WERI-Rb-1 (cell line): ENCODE measurements at regions not wholly inside any gene's neighbourhood (a gene's known extent, or its start where the extent isn't known, plus 50 kb on each side); places are given as distances from the start of the nearest gene placed in this dataset.

Experiments
- DNase-seq: peaks from one replicate; pipeline ENCODE4 v3.0.0-alpha.2; 2020
- H3K27ac ChIP-seq: fragments of 250-450 bp; sonication (Bioruptor Pico); 2 replicates; pipeline ENCODE4 v1.5.1; 2020; ENCODE audit warnings: mild to moderate bottlenecking, moderate library complexity
- H3K27me3 ChIP-seq: fragments of 250-450 bp; sonication (Bioruptor Pico); 2 replicates; pipeline ENCODE4 v1.5.1; 2021; ENCODE audit warnings: mild to moderate bottlenecking, low read depth, moderate library complexity; ENCODE audit not compliant: insufficient read depth, severe bottlenecking
- H3K36me3 ChIP-seq: fragments of 250-450 bp; sonication (Bioruptor Pico); 2 replicates; pipeline ENCODE4 v1.5.1; 2020; ENCODE audit warnings: mild to moderate bottlenecking, moderate library complexity
- H3K4me3 ChIP-seq: 2 replicates; pipeline ENCODE4 v1.5.1; 2011; ENCODE audit warnings: low read depth, mild to moderate bottlenecking, control low read depth, low read length
- H3K9me3 ChIP-seq: fragments of 250-450 bp; sonication (Bioruptor Pico); 2 replicates; pipeline ENCODE4 v1.5.1; 2021; ENCODE audit warnings: mild to moderate bottlenecking, moderate library complexity; ENCODE audit not compliant: severe bottlenecking
- TF ChIP-seq, protein P1 (sequence below): IDR thresholded peaks from 2 replicates; pipeline ENCODE4 v1.5.1; 2011; ENCODE audit warnings: low read depth, mild to moderate bottlenecking, control low read depth, inconsistent platforms, low read length

GRCh38 chr18:38023871-38024270 lies 458.3 kb upstream of the CELF4 start:
- TF ChIP-seq, protein P1, sequence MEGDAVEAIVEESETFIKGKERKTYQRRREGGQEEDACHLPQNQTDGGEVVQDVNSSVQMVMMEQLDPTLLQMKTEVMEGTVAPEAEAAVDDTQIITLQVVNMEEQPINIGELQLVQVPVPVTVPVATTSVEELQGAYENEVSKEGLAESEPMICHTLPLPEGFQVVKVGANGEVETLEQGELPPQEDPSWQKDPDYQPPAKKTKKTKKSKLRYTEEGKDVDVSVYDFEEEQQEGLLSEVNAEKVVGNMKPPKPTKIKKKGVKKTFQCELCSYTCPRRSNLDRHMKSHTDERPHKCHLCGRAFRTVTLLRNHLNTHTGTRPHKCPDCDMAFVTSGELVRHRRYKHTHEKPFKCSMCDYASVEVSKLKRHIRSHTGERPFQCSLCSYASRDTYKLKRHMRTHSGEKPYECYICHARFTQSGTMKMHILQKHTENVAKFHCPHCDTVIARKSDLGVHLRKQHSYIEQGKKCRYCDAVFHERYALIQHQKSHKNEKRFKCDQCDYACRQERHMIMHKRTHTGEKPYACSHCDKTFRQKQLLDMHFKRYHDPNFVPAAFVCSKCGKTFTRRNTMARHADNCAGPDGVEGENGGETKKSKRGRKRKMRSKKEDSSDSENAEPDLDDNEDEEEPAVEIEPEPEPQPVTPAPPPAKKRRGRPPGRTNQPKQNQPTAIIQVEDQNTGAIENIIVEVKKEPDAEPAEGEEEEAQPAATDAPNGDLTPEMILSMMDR = no peak
- H3K27me3 ChIP-seq = no peaks in the 10 kb centered on the region
- no peak overlapping the region for H3K27ac ChIP-seq
- no peak overlapping the region for H3K4me3 ChIP-seq
- no peaks in the 10 kb centered on the region for H3K36me3 ChIP-seq
- H3K9me3 ChIP-seq = no peaks in the 10 kb centered on the region
- no peak for DNase-seq

DNA sequence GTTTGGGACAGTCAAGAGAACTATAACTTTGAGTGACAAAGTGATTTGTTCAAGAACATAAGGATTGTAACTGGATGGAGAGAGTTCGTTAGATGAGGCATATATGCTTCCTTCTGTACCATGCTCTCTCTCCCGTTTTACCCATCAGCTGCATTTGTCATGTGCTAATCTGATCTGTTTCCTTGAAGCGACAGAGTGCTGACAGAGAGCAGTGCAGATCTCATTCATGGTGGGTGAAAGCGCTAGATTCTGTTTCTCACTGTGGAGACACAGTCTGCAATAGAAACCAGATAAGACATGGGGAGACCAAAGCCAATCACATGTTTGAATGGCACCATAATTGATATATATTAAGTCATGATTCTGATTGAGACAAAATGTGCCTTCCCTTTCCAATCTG lies 456.6 kb upstream of the CELF4 start:
- no peaks in the 10 kb centered on the region for H3K36me3 ChIP-seq
- TF ChIP-seq, protein P1 = no peak
- no peak overlapping the region for H3K4me3 ChIP-seq
- H3K27me3 ChIP-seq = no peaks in the 10 kb centered on the region
- no peak for DNase-seq
- H3K9me3 ChIP-seq = no peaks in the 10 kb centered on the region
- no peak overlapping the region for H3K27ac ChIP-seq

DNA sequence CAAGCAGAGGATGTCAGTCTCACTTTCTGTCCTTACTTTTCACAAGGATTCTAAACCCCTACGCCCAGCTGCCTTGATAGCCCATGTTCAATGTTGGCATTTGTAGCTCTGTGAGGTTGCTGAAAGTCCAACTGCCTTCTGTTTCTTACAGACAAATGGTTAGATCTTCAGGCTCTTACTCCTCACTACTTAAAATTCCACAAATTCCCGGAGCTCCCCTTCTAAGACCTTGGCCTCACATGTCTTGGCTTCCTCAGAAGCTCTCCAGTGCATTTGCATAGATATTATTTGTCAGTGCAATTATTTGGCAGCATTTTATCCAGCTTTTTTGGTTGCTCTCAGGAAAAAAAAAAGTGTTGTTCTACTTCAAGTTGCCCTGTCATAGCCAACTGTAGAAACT lies 453.7 kb upstream of the CELF4 start:
- TF ChIP-seq, protein P1 = no peak
- no peak for DNase-seq
- H3K4me3 ChIP-seq = no peak overlapping the region
- H3K27ac ChIP-seq = no peak overlapping the region
- H3K36me3 ChIP-seq = no peaks in the 10 kb centered on the region
- no peaks in the 10 kb centered on the region for H3K27me3 ChIP-seq
- H3K9me3 ChIP-seq = no peaks in the 10 kb centered on the region

- no peaks in the 10 kb centered on the region for H3K27me3 ChIP-seq
- H3K9me3 ChIP-seq = no peaks in the 10 kb centered on the region
- H3K27ac ChIP-seq = no peak overlapping the region
- DNase-seq = no peak
- TF ChIP-seq, protein P1 = no peak
- no peaks in the 10 kb centered on the region for H3K36me3 ChIP-seq
- H3K4me3 ChIP-seq = no peak overlapping the region
Observed at GRCh38 chr18:38010971-38011857, 445.6 kb upstream of the CELF4 start.

- H3K36me3 ChIP-seq = no peaks in the 10 kb centered on the region
- TF ChIP-seq, protein P1 = no peak
- H3K4me3 ChIP-seq = no peak overlapping the region
- no peaks in the 10 kb centered on the region for H3K27me3 ChIP-seq
- H3K27ac ChIP-seq = no peak overlapping the region
- no peak for DNase-seq
- no peaks in the 10 kb centered on the region for H3K9me3 ChIP-seq
Observed at GRCh38 chr18:38010037-38010436, 444.4 kb upstream of the CELF4 start.
